ENCODE measurements at regions not wholly inside any gene's neighbourhood (a gene's known extent, or its start where the extent isn't known, plus 50 kb on each side); places are given as distances from the start of the nearest gene placed in this dataset.
A peak's percentile ranks its signal among the peaks of the same experiment; 100 is the strongest.

- Histone ChIP-seq H3K79me2 (ENCODE audit: insufficient read depth, low read length) (no peaks in the 10 kb centered on the region), H3K9ac (ENCODE audit: low read depth, low read length, poor library complexity, severe bottlenecking) (no peak overlapping the region), H3K4me2 (ENCODE audit: low read depth, low read length, poor library complexity, severe bottlenecking) (no peak overlapping the region), H3K4me3 (ENCODE audit: low read length, poor library complexity, severe bottlenecking) (no peak overlapping the region), H3F3A (ENCODE audit: low read depth) (no peaks in the 10 kb centered on the region), H4K20me1 (ENCODE audit: insufficient read depth, low read length, poor library complexity, severe bottlenecking) (no peaks in the 10 kb centered on the region), H3K36me3 (ENCODE audit: insufficient read depth, low read length) (no peaks in the 10 kb centered on the region), H3K4me1 (ENCODE audit: insufficient read depth, low read length, poor library complexity, severe bottlenecking) (no peaks in the 10 kb centered on the region), H3K27me3 (ENCODE audit: insufficient read depth, low read length, poor library complexity, severe bottlenecking) (no peaks in the 10 kb centered on the region), H2AFZ (ENCODE audit: low read length) (no peak overlapping the region), H3K9me3 (ENCODE audit: insufficient read depth, low read depth, low read length) (no peaks in the 10 kb centered on the region), H3K9me2 (replicated peaks; ENCODE audit: low read depth, low read length) (no peaks in the 10 kb centered on the region)
- TF ChIP-seq EZH2phosphoT487 (IDR thresholded peaks at IDR 0.05; ENCODE audit: borderline replicate concordance) (no peak), CTCF (conservative IDR thresholded peaks at IDR 0.05; ENCODE audit: low read length) (no peak)
These were observed 120.2 kb upstream of the ARRDC3 start for GRCh38 chr5:91503321-91503720.

GRCh38 chr5:91500758-91501157 lies 117.6 kb upstream of the ARRDC3 start:
- Histone ChIP-seq H3K36me3 (ENCODE audit: insufficient read depth, low read length) (no peaks in the 10 kb centered on the region), H3K79me2 (ENCODE audit: insufficient read depth, low read length) (no peaks in the 10 kb centered on the region), H3K9me3 (ENCODE audit: insufficient read depth, low read depth, low read length) (no peaks in the 10 kb centered on the region), H4K20me1 (ENCODE audit: insufficient read depth, low read length, poor library complexity, severe bottlenecking) (no peaks in the 10 kb centered on the region), H3K27me3 (ENCODE audit: insufficient read depth, low read length, poor library complexity, severe bottlenecking) (no peaks in the 10 kb centered on the region), H3K4me2 (ENCODE audit: low read depth, low read length, poor library complexity, severe bottlenecking) (no peak overlapping the region), H3F3A (ENCODE audit: low read depth) (no peaks in the 10 kb centered on the region), H3K9ac (ENCODE audit: low read depth, low read length, poor library complexity, severe bottlenecking) (no peak overlapping the region), H3K4me3 (ENCODE audit: low read length, poor library complexity, severe bottlenecking) (no peak overlapping the region), H2AFZ (ENCODE audit: low read length) (no peak overlapping the region), H3K9me2 (replicated peaks; ENCODE audit: low read depth, low read length) (no peaks in the 10 kb centered on the region), H3K4me1 (ENCODE audit: insufficient read depth, low read length, poor library complexity, severe bottlenecking) (no peaks in the 10 kb centered on the region)
- TF ChIP-seq EZH2phosphoT487 (IDR thresholded peaks at IDR 0.05; ENCODE audit: borderline replicate concordance) = no peak
- no peak for TF ChIP-seq CTCF (conservative IDR thresholded peaks at IDR 0.05; ENCODE audit: low read length)

- H4K20me1 ChIP-seq (ENCODE audit: insufficient read depth, low read length, poor library complexity, severe bottlenecking) = no peaks in the 10 kb centered on the region
- no peak overlapping the region for H3K4me2 ChIP-seq (ENCODE audit: low read depth, low read length, poor library complexity, severe bottlenecking)
- H3K27me3 ChIP-seq (ENCODE audit: insufficient read depth, low read length, poor library complexity, severe bottlenecking) = no peaks in the 10 kb centered on the region
- TF ChIP-seq CTCF (conservative IDR thresholded peaks at IDR 0.05; ENCODE audit: low read length) (peak; percentile 63), EZH2phosphoT487 (IDR thresholded peaks at IDR 0.05; ENCODE audit: borderline replicate concordance) (no peak)
- H3K4me1 ChIP-seq (ENCODE audit: insufficient read depth, low read length, poor library complexity, severe bottlenecking) = no peaks in the 10 kb centered on the region
- no peaks in the 10 kb centered on the region for H3K79me2 ChIP-seq (ENCODE audit: insufficient read depth, low read length)
- no peak overlapping the region for H3K4me3 ChIP-seq (ENCODE audit: low read length, poor library complexity, severe bottlenecking)
- H3F3A ChIP-seq (ENCODE audit: low read depth) = no peaks in the 10 kb centered on the region
- H2AFZ ChIP-seq (ENCODE audit: low read length) = no peak overlapping the region
- no peaks in the 10 kb centered on the region for H3K9me2 ChIP-seq (replicated peaks; ENCODE audit: low read depth, low read length)
- H3K9ac ChIP-seq (ENCODE audit: low read depth, low read length, poor library complexity, severe bottlenecking) = no peak overlapping the region
- no peaks in the 10 kb centered on the region for H3K9me3 ChIP-seq (ENCODE audit: insufficient read depth, low read depth, low read length)
- H3K36me3 ChIP-seq (ENCODE audit: insufficient read depth, low read length) = no peaks in the 10 kb centered on the region
These were observed 116.9 kb upstream of the ARRDC3 start for GRCh38 chr5:91499943-91500531.

All from Loucy (cell line).